DMS79 treated with DMSO at 0.1 percent for 48 hours (cell line): ENCODE measurements at regions not wholly inside any gene's neighbourhood (a gene's known extent, or its start where the extent isn't known, plus 50 kb on each side); places are given as distances from the start of the nearest gene placed in this dataset.

Experiments
- DNase-seq: peaks from one replicate; lab custom pipeline; 2025; lab: John Stamatoyannopoulos, UW

GRCh38 chr4:25578432-25578831 is 77.2 kb upstream of the SLC34A2 start:
- no peak for DNase-seq

GRCh38 chr4:25580633-25581467 is 74.8 kb upstream of the SLC34A2 start:
- no peak for DNase-seq

GRCh38 chr4:25585901-25586523 is 69.6 kb upstream of the SLC34A2 start:
- no peak for DNase-seq

- DNase-seq: no peak
Measured at GRCh38 chr4:25588206-25588605, 67.4 kb upstream of the SLC34A2 start.

- no peak for DNase-seq
Measured at GRCh38 chr4:25590171-25590570, 65.5 kb upstream of the SLC34A2 start.

GRCh38 chr4:25592736-25593135 is 62.9 kb upstream of the SLC34A2 start:
- DNase-seq: no peak
